ENCODE measurements at regions not wholly inside any gene's neighbourhood (a gene's known extent, or its start where the extent isn't known, plus 50 kb on each side); places are given as distances from the start of the nearest gene placed in this dataset.

DNA sequence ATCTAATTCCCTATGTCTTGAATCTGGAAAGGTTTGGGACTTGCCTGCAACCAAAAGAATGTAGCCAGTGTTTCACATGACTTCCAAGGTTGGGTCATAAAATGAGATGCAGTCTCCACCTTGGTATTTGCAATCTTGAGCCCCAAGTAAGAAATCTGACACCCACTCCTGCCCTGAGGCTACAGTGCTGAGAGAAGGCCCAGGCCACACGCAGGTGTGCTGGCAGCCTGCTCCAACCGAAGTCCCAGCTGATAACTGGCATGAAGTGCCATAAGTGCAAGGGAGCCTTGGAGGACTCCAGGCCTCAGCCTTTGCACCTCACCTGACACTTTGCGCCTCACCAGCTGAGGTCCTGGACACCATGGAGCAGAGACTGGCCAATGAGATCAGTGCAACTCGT is 182.7 kb downstream of the ANAPC1 start:
- TF ChIP-seq, protein P1, sequence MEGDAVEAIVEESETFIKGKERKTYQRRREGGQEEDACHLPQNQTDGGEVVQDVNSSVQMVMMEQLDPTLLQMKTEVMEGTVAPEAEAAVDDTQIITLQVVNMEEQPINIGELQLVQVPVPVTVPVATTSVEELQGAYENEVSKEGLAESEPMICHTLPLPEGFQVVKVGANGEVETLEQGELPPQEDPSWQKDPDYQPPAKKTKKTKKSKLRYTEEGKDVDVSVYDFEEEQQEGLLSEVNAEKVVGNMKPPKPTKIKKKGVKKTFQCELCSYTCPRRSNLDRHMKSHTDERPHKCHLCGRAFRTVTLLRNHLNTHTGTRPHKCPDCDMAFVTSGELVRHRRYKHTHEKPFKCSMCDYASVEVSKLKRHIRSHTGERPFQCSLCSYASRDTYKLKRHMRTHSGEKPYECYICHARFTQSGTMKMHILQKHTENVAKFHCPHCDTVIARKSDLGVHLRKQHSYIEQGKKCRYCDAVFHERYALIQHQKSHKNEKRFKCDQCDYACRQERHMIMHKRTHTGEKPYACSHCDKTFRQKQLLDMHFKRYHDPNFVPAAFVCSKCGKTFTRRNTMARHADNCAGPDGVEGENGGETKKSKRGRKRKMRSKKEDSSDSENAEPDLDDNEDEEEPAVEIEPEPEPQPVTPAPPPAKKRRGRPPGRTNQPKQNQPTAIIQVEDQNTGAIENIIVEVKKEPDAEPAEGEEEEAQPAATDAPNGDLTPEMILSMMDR (IDR thresholded peaks at IDR 0.05; ENCODE audit: extremely low read depth in 1 of 2, insufficient read depth in 1 of 2, low read depth in 1 of 2, low read length in 2 of 2), result no peak
- TF ChIP-seq POLR2AphosphoS5 (IDR thresholded peaks at IDR 0.05; ENCODE audit: insufficient read depth, low read depth, low read length) (no peak), POLR2A (IDR thresholded peaks at IDR 0.05; ENCODE audit: low read depth, low read length) (no peak), FOS (IDR thresholded peaks at IDR 0.05; ENCODE audit: borderline replicate concordance, insufficient read depth, low read length) (no peak), EZH2 (IDR thresholded peaks at IDR 0.05; ENCODE audit: borderline replicate concordance, low read depth, low read length, severe bottlenecking) (no peak), MYC (IDR thresholded peaks at IDR 0.05; ENCODE audit: low read depth, low read length) (no peak)
- TF ChIP-seq, protein P2, sequence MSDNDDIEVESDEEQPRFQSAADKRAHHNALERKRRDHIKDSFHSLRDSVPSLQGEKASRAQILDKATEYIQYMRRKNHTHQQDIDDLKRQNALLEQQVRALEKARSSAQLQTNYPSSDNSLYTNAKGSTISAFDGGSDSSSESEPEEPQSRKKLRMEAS (IDR thresholded peaks at IDR 0.05; ENCODE audit: insufficient read depth, insufficient read length), result no peak
